ENCODE measurements at regions not wholly inside any gene's neighbourhood (a gene's known extent, or its start where the extent isn't known, plus 50 kb on each side); places are given as distances from the start of the nearest gene placed in this dataset.
"Not testable (repeated sequence)": the region's sequence is repeated elsewhere in the genome, so short reads cannot be mapped to it uniquely, and the experiment has no call there.

DNA sequence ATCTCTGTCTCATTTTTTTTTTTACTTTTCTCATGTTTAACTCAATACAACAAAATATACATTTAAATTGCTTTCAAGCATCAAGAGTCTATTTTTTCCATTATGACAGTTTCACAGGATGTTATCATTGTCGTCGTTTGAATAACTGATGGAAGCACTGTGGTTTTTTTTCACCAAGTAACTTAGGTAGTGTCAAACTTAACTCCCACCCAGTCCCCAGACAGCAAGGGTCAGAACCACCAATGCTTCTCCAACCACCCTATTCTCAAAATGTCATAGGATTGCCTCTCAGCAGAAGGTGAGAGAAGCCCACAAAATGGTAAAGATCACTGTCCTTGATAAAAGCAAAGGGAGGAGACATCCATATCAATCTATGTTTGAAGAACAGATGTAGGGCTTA is 339.4 kb downstream of the SFMBT2 start:
- Histone ChIP-seq H3K36me3 (ENCODE audit: control insufficient read depth in 3 of 3, insufficient read depth in 3 of 3, low read length in 3 of 3) (no peaks in the 10 kb centered on the region), H3K9ac (ENCODE audit: low read depth in 1 of 3, low read length in 3 of 3) (no peak overlapping the region), H3K4me1 (ENCODE audit: control insufficient read depth in 3 of 3, insufficient read depth in 3 of 3, low read length in 3 of 3) (peaks cover 0 to 2% (median 0%) of the 10 kb centered on the region in 3 donors), H3K4me3 (ENCODE audit: low read length in 3 of 3) (no peak overlapping the region), H3K27me3 (ENCODE audit: control insufficient read depth in 3 of 3, insufficient read depth in 3 of 3, low read length in 3 of 3) (peaks cover 0 to 13% (median 3%) of the 10 kb centered on the region in 3 donors), H3K9me3 (ENCODE audit: control insufficient read depth in 3 of 3, low read length in 3 of 3) (no peaks in the 10 kb centered on the region), H3K27ac (ENCODE audit: low read depth, low read length) (no peak overlapping the region)

DNA sequence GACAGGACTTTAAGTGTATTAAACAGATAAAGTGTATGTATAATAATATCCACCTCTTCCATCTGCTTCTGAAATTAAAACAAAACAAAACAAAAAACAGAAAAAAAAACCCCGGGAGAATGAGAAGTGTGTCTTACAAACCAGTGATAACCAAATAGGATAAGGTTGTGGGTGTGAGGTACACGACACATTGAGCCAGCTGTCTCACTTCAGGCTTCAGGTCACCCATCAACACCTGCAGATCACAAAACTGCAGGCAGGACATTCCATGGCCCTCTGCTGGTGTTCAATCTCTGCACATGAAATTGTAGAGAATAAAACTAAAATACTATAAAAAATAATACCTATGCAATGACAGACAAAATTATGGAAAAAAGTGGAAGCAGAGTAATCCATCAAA is 339.9 kb downstream of the SFMBT2 start:
- H3K27me3 ChIP-seq (ENCODE audit: control insufficient read depth in 3 of 3, insufficient read depth in 3 of 3, low read length in 3 of 3) = peaks cover 0 to 11% (median 3%) of the 10 kb centered on the region in 3 donors
- no peak overlapping the region for H3K9ac ChIP-seq (ENCODE audit: low read depth in 1 of 3, low read length in 3 of 3)
- no peak overlapping the region for H3K4me3 ChIP-seq (ENCODE audit: low read length in 3 of 3)
- no peaks in the 10 kb centered on the region for H3K36me3 ChIP-seq (ENCODE audit: control insufficient read depth in 3 of 3, insufficient read depth in 3 of 3, low read length in 3 of 3)
- H3K27ac ChIP-seq (ENCODE audit: low read depth, low read length) = no peak overlapping the region
- H3K9me3 ChIP-seq (ENCODE audit: control insufficient read depth in 3 of 3, low read length in 3 of 3) = no peaks in the 10 kb centered on the region
- H3K4me1 ChIP-seq (ENCODE audit: control insufficient read depth in 3 of 3, insufficient read depth in 3 of 3, low read length in 3 of 3) = peaks cover 0 to 2% (median 0%) of the 10 kb centered on the region in 3 donors

DNA sequence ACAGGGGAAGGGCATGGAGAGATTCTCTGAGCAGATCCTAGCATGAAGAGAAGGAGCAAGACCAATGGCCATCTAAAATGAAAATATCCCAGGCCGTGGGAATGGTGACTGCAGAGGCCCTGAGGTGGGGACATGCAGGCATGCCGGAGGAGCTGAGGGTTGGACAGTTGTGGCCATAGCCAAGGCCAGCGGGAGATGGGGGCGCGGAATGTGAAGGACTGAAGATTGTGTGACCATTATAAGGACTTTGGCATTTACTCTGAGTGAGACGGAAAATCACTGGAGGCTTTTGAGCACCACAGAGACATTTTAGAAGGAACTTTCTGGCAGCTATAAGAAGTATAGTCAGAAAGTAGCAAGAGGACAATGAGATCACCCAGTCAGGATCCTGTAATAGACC is 341.1 kb downstream of the SFMBT2 start:
- no peak overlapping the region for H3K27ac ChIP-seq (ENCODE audit: low read depth, low read length)
- H3K9ac ChIP-seq (ENCODE audit: low read depth in 1 of 3, low read length in 3 of 3) = no peak overlapping the region
- H3K36me3 ChIP-seq (ENCODE audit: control insufficient read depth in 3 of 3, insufficient read depth in 3 of 3, low read length in 3 of 3) = no peaks in the 10 kb centered on the region
- no peak overlapping the region for H3K4me3 ChIP-seq (ENCODE audit: low read length in 3 of 3)
- H3K9me3 ChIP-seq (ENCODE audit: control insufficient read depth in 3 of 3, low read length in 3 of 3) = no peaks in the 10 kb centered on the region
- H3K27me3 ChIP-seq (ENCODE audit: control insufficient read depth in 3 of 3, insufficient read depth in 3 of 3, low read length in 3 of 3) = peaks cover 0 to 10% (median 1%) of the 10 kb centered on the region in 3 donors
- H3K4me1 ChIP-seq (ENCODE audit: control insufficient read depth in 3 of 3, insufficient read depth in 3 of 3, low read length in 3 of 3) = no peaks in the 10 kb centered on the region

DNA sequence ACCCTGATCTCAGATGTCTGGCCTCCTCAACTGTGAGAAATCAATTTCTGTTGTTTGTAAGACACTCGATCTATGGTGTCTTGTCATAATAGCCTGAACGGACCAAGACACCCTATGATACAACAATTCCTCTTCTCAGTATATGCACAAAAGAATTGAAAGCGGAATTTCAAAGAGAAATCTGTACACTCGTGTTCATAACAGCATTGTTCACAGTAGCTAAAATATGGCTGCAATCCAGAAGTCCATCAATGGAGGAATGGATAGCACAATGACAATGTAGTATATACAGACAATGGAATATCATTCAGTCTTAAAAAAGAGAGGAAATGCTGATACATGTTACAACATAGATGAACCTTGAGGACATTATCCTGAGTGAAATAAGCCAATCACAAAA is 354.6 kb downstream of the SFMBT2 start:
- no peaks in the 10 kb centered on the region for H3K9me3 ChIP-seq (ENCODE audit: control insufficient read depth in 3 of 3, low read length in 3 of 3)
- H3K9ac ChIP-seq (ENCODE audit: low read depth in 1 of 3, low read length in 3 of 3) = no peak overlapping the region
- H3K36me3 ChIP-seq (ENCODE audit: control insufficient read depth in 3 of 3, insufficient read depth in 3 of 3, low read length in 3 of 3) = no peaks in the 10 kb centered on the region
- no peak overlapping the region for H3K4me3 ChIP-seq (ENCODE audit: low read length in 3 of 3)
- no peaks in the 10 kb centered on the region for H3K4me1 ChIP-seq (ENCODE audit: control insufficient read depth in 3 of 3, insufficient read depth in 3 of 3, low read length in 3 of 3)
- H3K27ac ChIP-seq (ENCODE audit: low read depth, low read length) = no peak overlapping the region
- no peaks in the 10 kb centered on the region for H3K27me3 ChIP-seq (ENCODE audit: control insufficient read depth in 3 of 3, insufficient read depth in 3 of 3, low read length in 3 of 3)

DNA sequence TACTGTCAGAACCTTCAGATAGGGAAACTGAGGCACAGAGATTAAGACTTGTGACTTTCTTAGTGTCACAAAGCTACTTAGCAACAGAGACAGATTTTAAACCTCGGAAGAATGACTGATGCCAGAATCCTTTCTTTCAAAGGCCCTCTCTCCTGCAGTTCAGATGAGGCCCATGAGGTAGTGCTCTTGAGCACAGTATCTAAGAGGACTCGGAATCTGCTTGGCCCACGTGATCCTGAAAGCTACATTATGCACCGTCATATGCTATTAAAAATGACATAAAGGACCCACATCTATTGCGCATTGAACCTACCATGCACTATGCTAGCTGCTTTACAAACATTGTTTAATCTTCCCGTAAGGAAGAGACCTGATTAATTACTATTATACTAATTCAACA is 355.9 kb downstream of the SFMBT2 start:
- H3K9ac ChIP-seq (ENCODE audit: low read depth in 1 of 3, low read length in 3 of 3) = no peak overlapping the region
- H3K27ac ChIP-seq (ENCODE audit: low read depth, low read length) = no peak overlapping the region
- no peaks in the 10 kb centered on the region for H3K9me3 ChIP-seq (ENCODE audit: control insufficient read depth in 3 of 3, low read length in 3 of 3)
- no peaks in the 10 kb centered on the region for H3K36me3 ChIP-seq (ENCODE audit: control insufficient read depth in 3 of 3, insufficient read depth in 3 of 3, low read length in 3 of 3)
- H3K4me3 ChIP-seq (ENCODE audit: low read length in 3 of 3) = no peak overlapping the region
- peaks cover 0 to 2% (median 0%) of the 10 kb centered on the region in 3 donors for H3K27me3 ChIP-seq (ENCODE audit: control insufficient read depth in 3 of 3, insufficient read depth in 3 of 3, low read length in 3 of 3)
- H3K4me1 ChIP-seq (ENCODE audit: control insufficient read depth in 3 of 3, insufficient read depth in 3 of 3, low read length in 3 of 3) = no peaks in the 10 kb centered on the region

DNA sequence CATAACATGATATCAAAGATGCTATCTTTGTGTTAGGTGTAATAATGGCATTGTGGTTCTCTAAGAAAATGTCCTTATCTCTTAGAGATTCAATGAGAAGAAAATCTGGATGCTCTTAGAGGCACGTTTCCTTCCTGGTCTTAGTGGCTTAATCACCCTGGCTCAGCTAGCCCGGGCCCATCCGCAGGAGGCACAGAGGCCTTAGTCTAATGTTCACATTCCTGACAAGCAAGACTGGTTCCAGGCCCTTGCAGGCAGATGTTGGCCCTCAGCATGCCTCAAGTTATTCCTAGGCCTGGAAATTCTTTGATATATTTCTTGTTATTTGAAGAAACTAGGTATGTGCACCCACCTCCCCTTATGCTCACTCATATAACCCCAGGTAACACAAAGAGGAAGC is 357.6 kb downstream of the SFMBT2 start:
- no peaks in the 10 kb centered on the region for H3K36me3 ChIP-seq (ENCODE audit: control insufficient read depth in 3 of 3, insufficient read depth in 3 of 3, low read length in 3 of 3)
- H3K4me3 ChIP-seq (ENCODE audit: low read length in 3 of 3) = no peak overlapping the region
- H3K27ac ChIP-seq (ENCODE audit: low read depth, low read length) = no peak overlapping the region
- H3K9ac ChIP-seq (ENCODE audit: low read depth in 1 of 3, low read length in 3 of 3) = no peak overlapping the region
- no peaks in the 10 kb centered on the region for H3K9me3 ChIP-seq (ENCODE audit: control insufficient read depth in 3 of 3, low read length in 3 of 3)
- H3K27me3 ChIP-seq (ENCODE audit: control insufficient read depth in 3 of 3, insufficient read depth in 3 of 3, low read length in 3 of 3) = peaks cover 0 to 2% (median 0%) of the 10 kb centered on the region in 3 donors
- no peaks in the 10 kb centered on the region for H3K4me1 ChIP-seq (ENCODE audit: control insufficient read depth in 3 of 3, insufficient read depth in 3 of 3, low read length in 3 of 3)

DNA sequence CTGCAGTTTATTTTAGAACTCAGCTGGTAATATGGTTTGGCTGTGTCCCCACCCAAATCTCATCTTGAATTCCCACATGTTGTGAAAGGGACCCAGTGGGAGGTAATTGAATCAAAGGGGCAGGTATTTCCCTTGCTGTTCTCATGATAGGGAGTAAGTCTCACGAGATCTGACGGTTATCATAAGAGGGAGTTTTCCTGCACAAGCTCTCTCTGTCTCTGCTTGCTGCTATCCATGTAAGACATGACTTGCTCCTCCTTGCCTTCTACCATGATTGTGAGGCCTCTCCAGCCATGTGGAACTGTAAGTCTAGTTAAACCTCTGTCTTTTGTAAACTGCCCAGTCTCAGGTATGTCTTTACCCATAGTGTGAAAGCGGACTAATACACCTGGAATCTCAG is 360.8 kb downstream of the SFMBT2 start:
- H3K4me1 ChIP-seq (ENCODE audit: control insufficient read depth in 3 of 3, insufficient read depth in 3 of 3, low read length in 3 of 3); H3K27ac ChIP-seq (ENCODE audit: low read depth, low read length); H3K9me3 ChIP-seq (ENCODE audit: control insufficient read depth in 3 of 3, low read length in 3 of 3); H3K4me3 ChIP-seq (ENCODE audit: low read length in 3 of 3); H3K9ac ChIP-seq (ENCODE audit: low read depth in 1 of 3, low read length in 3 of 3); H3K27me3 ChIP-seq (ENCODE audit: control insufficient read depth in 3 of 3, insufficient read depth in 3 of 3, low read length in 3 of 3); H3K36me3 ChIP-seq (ENCODE audit: control insufficient read depth in 3 of 3, insufficient read depth in 3 of 3, low read length in 3 of 3): not testable (repeated sequence)

DNA sequence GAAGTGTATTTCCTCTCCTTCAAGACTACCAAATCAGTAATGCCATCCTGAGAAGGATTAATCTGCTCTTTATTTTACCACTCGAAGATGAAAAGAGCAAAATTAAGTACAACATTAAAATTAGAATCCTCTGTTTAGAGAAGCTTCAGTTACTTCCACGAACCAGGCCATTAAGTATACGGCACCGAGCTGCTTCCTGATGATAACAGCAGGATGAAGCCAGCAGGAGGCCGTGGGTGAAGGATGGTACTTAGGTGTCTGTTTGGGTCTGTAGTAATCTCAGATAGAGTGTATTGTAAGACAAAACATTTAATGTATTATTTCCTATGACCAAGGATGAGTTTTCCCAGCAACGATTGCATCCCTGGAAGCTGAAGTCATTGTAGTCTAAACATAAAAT is 362.8 kb downstream of the SFMBT2 start:
- Histone ChIP-seq H3K27ac (ENCODE audit: low read depth, low read length) (no peak overlapping the region), H3K36me3 (ENCODE audit: control insufficient read depth in 3 of 3, insufficient read depth in 3 of 3, low read length in 3 of 3) (no peaks in the 10 kb centered on the region), H3K4me1 (ENCODE audit: control insufficient read depth in 3 of 3, insufficient read depth in 3 of 3, low read length in 3 of 3) (no peaks in the 10 kb centered on the region), H3K9me3 (ENCODE audit: control insufficient read depth in 3 of 3, low read length in 3 of 3) (no peaks in the 10 kb centered on the region), H3K4me3 (ENCODE audit: low read length in 3 of 3) (no peak overlapping the region), H3K27me3 (ENCODE audit: control insufficient read depth in 3 of 3, insufficient read depth in 3 of 3, low read length in 3 of 3) (peaks cover 0 to 4% (median 0%) of the 10 kb centered on the region in 3 donors), H3K9ac (ENCODE audit: low read depth in 1 of 3, low read length in 3 of 3) (no peak overlapping the region)

DNA sequence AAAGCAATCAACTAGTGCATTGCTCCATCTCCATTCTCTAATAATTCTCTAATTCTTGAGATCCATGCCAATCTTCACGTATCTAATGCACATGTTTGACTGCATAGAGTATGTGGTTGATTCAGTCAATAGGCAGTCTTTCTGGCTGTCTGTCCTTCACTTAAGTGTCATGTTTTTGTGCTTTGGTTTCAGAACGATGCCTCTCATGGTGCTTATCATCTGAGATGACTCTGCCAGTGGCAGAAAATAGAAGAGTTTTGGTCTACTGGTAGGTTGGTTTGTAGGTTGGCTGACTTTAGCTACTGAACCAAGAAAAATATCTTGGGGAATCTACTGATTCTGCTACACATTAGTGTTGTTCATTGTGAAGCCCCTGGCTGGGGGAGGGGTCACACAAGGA is 364.2 kb downstream of the SFMBT2 start:
- H3K9ac ChIP-seq (ENCODE audit: low read depth in 1 of 3, low read length in 3 of 3) = no peak overlapping the region
- no peaks in the 10 kb centered on the region for H3K4me1 ChIP-seq (ENCODE audit: control insufficient read depth in 3 of 3, insufficient read depth in 3 of 3, low read length in 3 of 3)
- no peaks in the 10 kb centered on the region for H3K36me3 ChIP-seq (ENCODE audit: control insufficient read depth in 3 of 3, insufficient read depth in 3 of 3, low read length in 3 of 3)
- H3K27me3 ChIP-seq (ENCODE audit: control insufficient read depth in 3 of 3, insufficient read depth in 3 of 3, low read length in 3 of 3) = peaks cover 0 to 4% (median 0%) of the 10 kb centered on the region in 3 donors
- H3K27ac ChIP-seq (ENCODE audit: low read depth, low read length) = no peak overlapping the region
- no peaks in the 10 kb centered on the region for H3K9me3 ChIP-seq (ENCODE audit: control insufficient read depth in 3 of 3, low read length in 3 of 3)
- H3K4me3 ChIP-seq (ENCODE audit: low read length in 3 of 3) = no peak overlapping the region

DNA sequence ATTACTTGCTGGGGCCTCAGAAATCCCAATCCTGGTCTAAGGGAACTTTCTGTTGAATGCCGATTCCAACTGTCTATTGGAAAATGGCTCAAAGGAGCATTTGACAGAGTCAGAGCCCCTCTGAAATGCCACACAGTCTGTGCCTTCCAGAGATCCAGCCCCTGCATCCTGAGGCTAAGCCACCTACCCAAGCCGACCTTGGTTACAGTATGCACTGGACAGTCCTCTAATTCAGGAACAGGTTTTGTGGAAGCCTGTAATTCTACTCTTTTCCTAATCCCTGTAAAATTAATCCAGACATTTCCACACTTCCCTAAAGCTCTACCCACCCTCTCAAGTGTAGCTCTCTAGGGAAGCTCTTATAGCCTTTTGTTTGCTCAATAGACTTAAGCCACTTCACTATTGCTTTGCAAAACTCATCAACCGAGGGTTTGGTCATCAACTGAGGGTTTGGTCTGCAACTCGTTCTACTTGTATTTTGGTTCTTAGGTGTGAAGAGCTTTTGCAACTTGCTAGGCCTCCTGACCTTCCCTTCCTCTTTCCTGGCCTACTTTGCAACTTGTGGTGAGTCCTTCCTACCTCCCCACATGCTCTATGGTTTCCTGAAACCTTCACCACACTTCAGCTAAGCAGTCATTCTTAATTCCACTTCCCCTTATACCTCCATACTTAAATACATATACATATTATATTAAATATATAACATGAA is 364.8 kb downstream of the SFMBT2 start:
- H3K4me3 ChIP-seq (ENCODE audit: low read length in 3 of 3) = no peak overlapping the region
- no peak overlapping the region for H3K27ac ChIP-seq (ENCODE audit: low read depth, low read length)
- no peaks in the 10 kb centered on the region for H3K36me3 ChIP-seq (ENCODE audit: control insufficient read depth in 3 of 3, insufficient read depth in 3 of 3, low read length in 3 of 3)
- no peaks in the 10 kb centered on the region for H3K9me3 ChIP-seq (ENCODE audit: control insufficient read depth in 3 of 3, low read length in 3 of 3)
- H3K27me3 ChIP-seq (ENCODE audit: control insufficient read depth in 3 of 3, insufficient read depth in 3 of 3, low read length in 3 of 3) = peaks cover 0 to 2% (median 0%) of the 10 kb centered on the region in 3 donors
- H3K4me1 ChIP-seq (ENCODE audit: control insufficient read depth in 3 of 3, insufficient read depth in 3 of 3, low read length in 3 of 3) = no peaks in the 10 kb centered on the region
- H3K9ac ChIP-seq (ENCODE audit: low read depth in 1 of 3, low read length in 3 of 3) = no peak overlapping the region
